Body of pancreas (tissue), 4 donors: ENCODE measurements at regions not wholly inside any gene's neighbourhood (a gene's known extent, or its start where the extent isn't known, plus 50 kb on each side); places are given as distances from the start of the nearest gene placed in this dataset.
A peak's percentile ranks its signal among the peaks of the same experiment; 100 is the strongest.

Experiments
- ATAC-seq: fragments of 150-250 bp; one replicate; pipeline ENCODE4 v1.9.1; 2016
- DNase-seq, 4 donors: peaks; one replicate each; pipeline ENCODE4 v3.0.0-alpha.2; 2019
- H3K27ac ChIP-seq, 4 donors: fragments of 200-600 bp; sonication (generic); 1 replicate in 3 of 4; 2 replicates in 1 of 4; pipeline versions ENCODE4 v1.5.1 to v1.6.1; 2016 to 2019; ENCODE audit warnings: mild to moderate bottlenecking in 1 of 4, mixed read lengths in 1 of 4, moderate library complexity in 1 of 4
- H3K27me3 ChIP-seq, 2 donors: fragments of 200-600 bp; sonication (generic); one replicate each; pipeline ENCODE4 v1.6.0; 2016; ENCODE audit warnings: mild to moderate bottlenecking in 1 of 2
- H3K36me3 ChIP-seq, 2 donors: fragments of 200-600 bp; sonication (generic); replicated peaks in 1 of 2; 2 replicates each; pipeline ENCODE4 v1.5.1; 2016; ENCODE audit warnings: low read depth in 2 of 2; ENCODE audit not compliant: insufficient read depth in 1 of 2
- H3K4me1 ChIP-seq: fragments of 200-600 bp; sonication (generic); one replicate; pipeline ENCODE4 v1.6.0; 2016
- H3K4me3 ChIP-seq, 2 donors: fragments of 200-600 bp; sonication (generic); 1 replicate in 1 of 2; 2 replicates in 1 of 2; pipeline ENCODE4 v1.5.1; 2016 to 2019
- H3K9me3 ChIP-seq, 3 donors: fragments of 200-600 bp; sonication (generic); 1 replicate in 2 of 3; 2 replicates in 1 of 3; pipeline ENCODE4 v1.5.1; 2016
- POLR2A ChIP-seq, 3 donors: fragments of 450-650 bp; IDR thresholded peaks; one replicate each; pipeline ENCODE4 v1.6.1; 2016; ENCODE audit warnings: antibody characterized with exemption in 3 of 3, mild to moderate bottlenecking in 2 of 3
- WGBS, 2 donors: methylation state at CpG; one replicate each; pipeline ENCODE4 v1.1.5; 2017; 5-methylcytosine and 5-hydroxymethylcytosine counted together
- intact Hi-C: fragments of 100-400 bp; cut with DNase I; formaldehyde crosslinking; loops from one replicate; pipeline ENCODE4 v1.15.1; 2023
- TF ChIP-seq, protein P1 (sequence below), 7 experiments: fragments of 450-650 bp in 4 of 7; fragments of 200-600 bp in 3 of 7; sonication (generic) in 3 of 7; IDR thresholded peaks; one replicate each; pipeline ENCODE4 v1.5.1; 2016 to 2019; ENCODE audit warnings: antibody characterized with exemption in 7 of 7

DNA sequence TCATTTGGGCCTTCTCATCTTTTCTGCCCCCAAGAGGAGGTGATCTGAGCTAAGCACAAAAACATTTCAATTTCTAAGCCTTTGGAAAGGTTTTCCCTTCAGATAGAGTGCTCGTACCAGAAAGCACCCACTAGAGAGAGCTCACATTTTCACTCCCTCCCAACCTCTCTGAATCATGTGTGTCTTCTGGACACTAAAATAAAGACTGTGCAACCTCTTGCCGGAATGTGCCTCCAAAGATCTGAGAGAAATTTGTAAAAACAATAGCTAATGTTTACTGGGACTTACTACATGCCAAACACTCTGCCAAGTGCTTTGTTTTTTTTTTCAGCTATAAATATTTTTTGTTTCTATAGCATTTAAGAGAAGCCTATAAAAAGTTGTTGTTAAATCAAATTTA, 120.6 kb upstream of the LNX1 start:
- no peaks in the 10 kb centered on the region for H3K27me3 ChIP-seq
- ATAC-seq (no peak), DNase-seq (no peak)
- H3K27ac ChIP-seq = no peak overlapping the region
- intact Hi-C loops = no loop called here
- H3K4me3 ChIP-seq = no peak overlapping the region
- WGBS, 2 donors = 73 to 80% methylated on average over 2 of the region's 2 CpGs
- H3K9me3 ChIP-seq = no peaks in the 10 kb centered on the region
- TF ChIP-seq, protein P1, sequence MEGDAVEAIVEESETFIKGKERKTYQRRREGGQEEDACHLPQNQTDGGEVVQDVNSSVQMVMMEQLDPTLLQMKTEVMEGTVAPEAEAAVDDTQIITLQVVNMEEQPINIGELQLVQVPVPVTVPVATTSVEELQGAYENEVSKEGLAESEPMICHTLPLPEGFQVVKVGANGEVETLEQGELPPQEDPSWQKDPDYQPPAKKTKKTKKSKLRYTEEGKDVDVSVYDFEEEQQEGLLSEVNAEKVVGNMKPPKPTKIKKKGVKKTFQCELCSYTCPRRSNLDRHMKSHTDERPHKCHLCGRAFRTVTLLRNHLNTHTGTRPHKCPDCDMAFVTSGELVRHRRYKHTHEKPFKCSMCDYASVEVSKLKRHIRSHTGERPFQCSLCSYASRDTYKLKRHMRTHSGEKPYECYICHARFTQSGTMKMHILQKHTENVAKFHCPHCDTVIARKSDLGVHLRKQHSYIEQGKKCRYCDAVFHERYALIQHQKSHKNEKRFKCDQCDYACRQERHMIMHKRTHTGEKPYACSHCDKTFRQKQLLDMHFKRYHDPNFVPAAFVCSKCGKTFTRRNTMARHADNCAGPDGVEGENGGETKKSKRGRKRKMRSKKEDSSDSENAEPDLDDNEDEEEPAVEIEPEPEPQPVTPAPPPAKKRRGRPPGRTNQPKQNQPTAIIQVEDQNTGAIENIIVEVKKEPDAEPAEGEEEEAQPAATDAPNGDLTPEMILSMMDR (IDR thresholded peaks at IDR 0.05) = no peak
- TF ChIP-seq POLR2A (IDR thresholded peaks at IDR 0.05) = no peak
- peaks cover 3% of the 10 kb centered on the region for H3K4me1 ChIP-seq
- no peaks in the 10 kb centered on the region for H3K36me3 ChIP-seq

DNA sequence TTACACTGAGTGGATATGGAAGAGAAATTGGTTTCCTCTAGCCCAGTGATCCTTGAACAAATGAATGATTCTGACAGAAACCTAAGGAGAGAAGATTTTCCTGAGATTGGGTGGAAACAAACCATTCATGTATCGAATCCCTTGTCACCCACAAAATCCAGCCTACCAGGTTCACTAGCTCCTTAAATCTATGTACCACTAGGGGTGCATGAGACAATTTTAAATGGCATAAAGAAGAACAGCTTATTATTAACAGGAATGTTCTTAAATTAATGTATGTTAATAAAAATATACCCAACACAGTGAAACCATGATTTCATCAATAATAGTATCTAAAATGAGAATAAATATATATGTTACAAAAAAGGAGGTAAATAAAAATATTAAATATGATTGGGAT, 118.4 kb upstream of the LNX1 start:
- H3K4me3 ChIP-seq = no peak overlapping the region
- no peaks in the 10 kb centered on the region for H3K27me3 ChIP-seq
- H3K4me1 ChIP-seq = peaks cover 3% of the 10 kb centered on the region
- ATAC-seq = no peak
- WGBS, 2 donors = 91 to 93% methylated on average over 1 of the region's 1 CpG
- intact Hi-C loops = no loop called here
- H3K27ac ChIP-seq = no peak overlapping the region
- H3K36me3 ChIP-seq = no peaks in the 10 kb centered on the region
- DNase-seq = no peak
- H3K9me3 ChIP-seq = no peaks in the 10 kb centered on the region
- TF ChIP-seq, protein P1 (IDR thresholded peaks at IDR 0.05) = no peak
- TF ChIP-seq POLR2A (IDR thresholded peaks at IDR 0.05) = no peak

GRCh38 chr4:53707491-53707890, 116.2 kb upstream of the LNX1 start:
- ATAC-seq (no peak), DNase-seq (no peak)
- TF ChIP-seq POLR2A (IDR thresholded peaks at IDR 0.05) = no peak
- TF ChIP-seq, protein P1 (IDR thresholded peaks at IDR 0.05) = no peak
- Histone ChIP-seq H3K27me3 (no peaks in the 10 kb centered on the region), H3K9me3 (no peaks in the 10 kb centered on the region), H3K4me3 (no peak overlapping the region), H3K36me3 (no peaks in the 10 kb centered on the region), H3K27ac (no peak overlapping the region), H3K4me1 (peaks cover 11% of the 10 kb centered on the region)
- 94 to 100% methylated on average over 2 of the region's 2 CpGs for WGBS, 2 donors
- intact Hi-C loops = no loop called here

DNA sequence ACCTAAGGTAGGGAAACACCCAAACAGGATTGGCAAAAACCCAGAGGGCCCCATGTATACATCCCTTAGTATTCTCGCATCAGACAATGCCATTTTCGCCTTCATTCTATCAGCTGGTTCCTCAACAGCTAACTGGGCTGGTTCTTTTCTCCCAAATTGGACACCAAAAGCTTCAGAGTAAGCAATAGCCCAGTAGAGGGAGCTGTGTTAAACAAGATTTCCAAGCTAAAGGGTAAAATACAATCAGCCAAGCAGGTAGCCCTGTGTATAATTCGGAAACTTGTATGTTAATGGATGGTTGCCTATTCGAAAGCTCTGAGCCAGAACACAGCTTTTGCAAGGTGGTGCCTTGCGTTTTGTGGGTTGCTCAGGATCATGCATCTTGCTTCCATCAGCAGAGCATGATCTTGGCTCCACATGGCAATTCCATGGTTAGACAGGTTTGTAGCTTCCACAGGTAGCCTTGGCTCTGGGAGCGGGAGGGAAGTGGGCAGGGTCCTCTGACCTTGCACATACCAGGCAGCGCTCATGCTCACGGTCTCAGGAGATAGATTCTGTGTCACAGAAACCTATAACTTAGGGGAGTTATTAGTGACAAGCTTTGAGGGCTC, 115.2 kb upstream of the LNX1 start:
- ATAC-seq = peak; percentile 45
- Histone ChIP-seq H3K4me1 (peaks cover 8% of the 10 kb centered on the region), H3K9me3 (no peaks in the 10 kb centered on the region), H3K36me3 (no peaks in the 10 kb centered on the region), H3K27ac (no peak overlapping the region), H3K4me3 (no peak overlapping the region), H3K27me3 (no peaks in the 10 kb centered on the region)
- WGBS, 2 donors = 31 to 33% methylated on average over 8 of the region's 8 CpGs
- DNase-seq = peak in 2 of 4 donors; percentile 16 to 30
- TF ChIP-seq, protein P1 (IDR thresholded peaks at IDR 0.05) = peak; percentile 34 to 61 (median 57)
- TF ChIP-seq POLR2A (IDR thresholded peaks at IDR 0.05) = no peak
- intact Hi-C loops = no loop called here

DNA sequence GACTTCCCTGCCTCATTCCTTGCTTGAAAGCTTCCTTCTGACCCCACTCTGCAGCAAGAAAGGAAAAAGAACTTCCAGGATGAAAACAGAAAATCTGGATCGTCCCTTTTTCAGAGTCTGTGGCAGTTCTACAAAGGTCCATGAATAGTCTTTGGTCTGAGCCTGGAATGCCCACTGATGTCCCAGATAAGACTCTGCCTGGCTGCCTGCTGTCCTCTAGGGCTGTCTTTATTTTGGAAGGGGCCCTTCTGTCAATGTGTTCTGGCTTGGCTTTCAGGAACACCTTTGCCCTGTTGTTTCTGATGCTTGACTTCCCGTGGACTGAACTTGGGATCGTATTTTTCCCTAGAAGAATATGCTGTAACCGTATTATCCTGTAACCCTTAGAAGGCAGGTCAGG, 114.7 kb upstream of the LNX1 start:
- no peak for DNase-seq
- 48% methylated on average over 4 of the region's 4 CpGs for WGBS, 2 donors
- no peak for ATAC-seq

More for the DNA sequence above, 114.7 kb upstream of the LNX1 start:
- TF ChIP-seq POLR2A (IDR thresholded peaks at IDR 0.05) = no peak
- TF ChIP-seq, protein P1 (IDR thresholded peaks at IDR 0.05) = no peak
- intact Hi-C loops = no loop called here
- no peak overlapping the region for H3K4me3 ChIP-seq
- H3K27ac ChIP-seq = no peak overlapping the region
- no peaks in the 10 kb centered on the region for H3K9me3 ChIP-seq
- H3K36me3 ChIP-seq = no peaks in the 10 kb centered on the region
- no peaks in the 10 kb centered on the region for H3K27me3 ChIP-seq
- peaks cover 8% of the 10 kb centered on the region for H3K4me1 ChIP-seq
